HCT116 (cell line): ENCODE measurements at regions not wholly inside any gene's neighbourhood (a gene's known extent, or its start where the extent isn't known, plus 50 kb on each side); places are given as distances from the start of the nearest gene placed in this dataset.

Experiments
- ATAC-seq: fragments of 200-7000 bp; cut with Tn5 transposase; 2 replicates; pipeline ENCODE4 v1.9.1; 2020; ENCODE audit warnings: mild to moderate bottlenecking, moderate library complexity
- BruUV-seq: library from RNA; stranded (reverse); fragments of 400-500 nt; replicated peaks from 2 replicates; lab custom pipeline; 2021; lab: Mats Ljungman, UMichigan
- CTCF ChIA-PET: fragments of 300-600 bp; sonication (Branson Sonifier 250); formaldehyde crosslinking; loops from one replicate; lab custom pipeline; 2021; ENCODE audit warnings: antibody characterized with exemption; lab: Charles Lee
- POLR2A ChIA-PET: fragments of 300-600, 350-600 bp; sonication (Branson Sonifier 250); formaldehyde crosslinking; loops from one replicate; lab custom pipeline; 2021; ENCODE audit warnings: antibody characterized with exemption; lab: Charles Lee
- RAD21 ChIA-PET, 2 experiments: fragments of 300-600 bp; sonication (Branson Sonifier 250); formaldehyde crosslinking; loops; one replicate each; lab custom pipeline; 2023; ENCODE audit warnings: low total read pairs in 2 of 2; ENCODE audit not compliant: uncharacterized antibody in 2 of 2, unreplicated experiment in 2 of 2, low non-redundant PET in 1 of 2; lab: Charles Lee
- DNase-seq: peaks from one replicate; pipeline ENCODE4 v3.0.0-alpha.2; 2010; ENCODE audit warnings: low read depth, low spot score
- H2AFZ ChIP-seq: fragments of 200-600 bp; shearing (Covaris generic), sonication (generic); 2 replicates; pipeline ENCODE4 v1.6.1; 2017; ENCODE audit warnings: low read depth, mixed run types, mixed read lengths, antibody characterized with exemption, low read length; ENCODE audit not compliant: poor library complexity, severe bottlenecking
- H3K27ac ChIP-seq: 2 replicates; pipeline ENCODE4 v1.5.1; 2012; ENCODE audit warnings: low read depth, low read length
- H3K27me3 ChIP-seq: fragments of 200-600 bp; sonication (generic); 2 replicates; pipeline ENCODE4 v1.6.1; 2016; ENCODE audit warnings: mixed run types, low read length, mixed read lengths; ENCODE audit not compliant: insufficient read depth
- H3K36me3 ChIP-seq, 2 experiments: fragments of 200-500 bp in 1 of 2; fragments of 200-600 bp in 1 of 2; sonication (Bioruptor generic) in 1 of 2; sonication (generic) in 1 of 2; 2 replicates each; pipeline versions ENCODE4 v1.5.1 to v1.6.1; 2014 to 2016; ENCODE audit warnings: low read length in 2 of 2, inconsistent platforms in 1 of 2, mixed read lengths in 1 of 2, mixed run types in 1 of 2; ENCODE audit not compliant: insufficient read depth in 2 of 2, control insufficient read depth in 1 of 2
- H3K4me1 ChIP-seq, 2 experiments: fragments of 200-600 bp in 1 of 2; sonication (generic) in 1 of 2; 2 replicates each; pipeline versions ENCODE4 v1.5.1 to v1.6.1; 2012 to 2017; ENCODE audit warnings: low read length in 2 of 2, inconsistent platforms in 1 of 2, mild to moderate bottlenecking in 1 of 2, mixed read lengths in 1 of 2, mixed run types in 1 of 2, moderate library complexity in 1 of 2; ENCODE audit not compliant: insufficient read depth in 2 of 2, control insufficient read depth in 1 of 2
- H3K4me2 ChIP-seq: fragments of 200-600 bp; sonication (generic); 2 replicates; pipeline ENCODE4 v1.6.1; 2017; ENCODE audit warnings: mixed run types, low read length, mixed read lengths
- H3K4me3 ChIP-seq, 2 experiments: fragments of 200-600 bp in 1 of 2; sonication (generic) in 1 of 2; replicated peaks in 1 of 2; 2 replicates each; pipeline ENCODE4 v1.5.1; 2011 to 2016; ENCODE audit warnings: low read length in 2 of 2, control low read depth in 1 of 2, low read depth in 1 of 2, mild to moderate bottlenecking in 1 of 2, mixed read lengths in 1 of 2, mixed run types in 1 of 2
- H3K79me2 ChIP-seq: fragments of 200-600 bp; sonication (generic); 2 replicates; pipeline ENCODE4 v1.6.1; 2017; ENCODE audit warnings: mild to moderate bottlenecking, mixed run types, low read length, moderate library complexity, mixed read lengths; ENCODE audit not compliant: insufficient read depth
- H3K9ac ChIP-seq: fragments of 200-600 bp; sonication (generic); 2 replicates; pipeline ENCODE4 v1.6.1; 2016; ENCODE audit warnings: low read length, mixed read lengths
- H3K9me2 ChIP-seq: fragments of 200-600 bp; sonication (generic), shearing (Covaris generic); 2 replicates; pipeline ENCODE4 v1.6.1; 2017; ENCODE audit warnings: mixed run types, mild to moderate bottlenecking, moderate library complexity; ENCODE audit not compliant: insufficient read depth
- H3K9me3 ChIP-seq, 2 experiments: fragments of 200-500 bp in 1 of 2; fragments of 200-600 bp in 1 of 2; sonication (Bioruptor generic) in 1 of 2; sonication (generic) in 1 of 2; 2 replicates each; pipeline ENCODE4 v1.6.1; 2014 to 2017; ENCODE audit warnings: low read length in 2 of 2, mixed read lengths in 2 of 2, inconsistent platforms in 1 of 2, low read depth in 1 of 2, mild to moderate bottlenecking in 1 of 2, mixed run types in 1 of 2, moderate library complexity in 1 of 2; ENCODE audit not compliant: control insufficient read depth in 1 of 2, insufficient read depth in 1 of 2
- H4K20me1 ChIP-seq: fragments of 200-600 bp; sonication (generic), shearing (Covaris generic); 2 replicates; pipeline ENCODE4 v1.6.1; 2017; ENCODE audit warnings: mixed run types, mild to moderate bottlenecking, moderate library complexity; ENCODE audit not compliant: insufficient read depth
- EGR1 ChIP-seq: IDR thresholded peaks from 2 replicates; pipeline ENCODE4 v1.6.1; 2012; ENCODE audit warnings: low read depth
- SIN3A ChIP-seq: IDR thresholded peaks from 2 replicates; pipeline ENCODE4 v1.6.1; 2012; ENCODE audit warnings: low read depth
- intact Hi-C: fragments of 100-400 bp; cut with micrococcal nuclease; formaldehyde crosslinking; loops from 2 replicates; pipeline ENCODE4 v1.10.0; 2022
- TF ChIP-seq, protein P1 (sequence below), 3 experiments: fragments of 200-600 bp in 1 of 3; sonication (generic) in 1 of 3; IDR thresholded peaks in 2 of 3; conservative IDR thresholded peaks in 1 of 3; 2 replicates each; pipeline ENCODE4 v1.5.1; 2012 to 2017; ENCODE audit warnings: low read depth in 2 of 3, low read length in 2 of 3, antibody characterized with exemption in 1 of 3, borderline replicate concordance in 1 of 3, control low read depth in 1 of 3, mild to moderate bottlenecking in 1 of 3, mixed read lengths in 1 of 3, mixed run types in 1 of 3, moderate library complexity in 1 of 3; ENCODE audit not compliant: insufficient read depth in 1 of 3
- TF ChIP-seq, protein P2 (sequence below): IDR thresholded peaks from 2 replicates; pipeline ENCODE4 v1.6.1; 2011; ENCODE audit warnings: mild to moderate bottlenecking, low read length, moderate library complexity; ENCODE audit not compliant: insufficient replicate concordance; ENCODE audit errors: extremely low read depth
- TF ChIP-seq, protein P3 (sequence below): IDR thresholded peaks from 2 replicates; pipeline ENCODE4 v1.6.1; 2012

DNA sequence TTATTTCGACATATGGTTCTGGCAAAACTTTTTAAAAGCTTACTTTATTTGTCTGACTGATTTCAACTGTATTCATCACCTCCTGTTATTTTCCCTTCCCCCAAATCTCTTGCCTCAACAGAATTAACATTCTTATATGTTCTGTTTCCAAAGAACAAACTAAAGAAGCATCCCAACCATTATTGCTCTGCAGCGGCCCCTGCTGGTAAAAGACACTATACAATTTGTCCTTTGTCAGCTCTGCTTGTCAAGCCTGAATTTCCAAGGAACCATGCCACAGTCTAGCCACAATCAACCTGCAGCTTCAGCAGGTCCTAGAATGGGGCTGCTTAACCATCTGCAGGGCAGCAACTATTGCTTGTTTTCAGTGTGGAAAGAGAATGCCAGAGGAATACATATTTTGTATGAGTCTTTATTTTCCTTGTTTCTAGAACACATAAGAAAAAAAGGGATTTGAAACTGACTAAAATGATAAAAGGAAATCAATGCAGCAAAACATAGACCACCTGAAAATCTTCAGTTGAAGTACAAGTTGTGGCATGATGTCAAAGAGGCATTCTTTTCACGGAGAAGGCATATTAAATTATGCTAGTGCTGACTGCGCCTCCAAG, 845.3 kb downstream of the DIAPH3 start:
- DNase-seq (peak; percentile 2), ATAC-seq (0 out of 2 replicates have a peak, but pooled peaks have one; percentile 46)
- H3K4me1 ChIP-seq: no peaks in the 10 kb centered on the region
- ChIA-PET CTCF (no interaction called here), RAD21 (no interaction called here), POLR2A (no interaction called here)
- H3K9ac ChIP-seq: no peak overlapping the region
- no peak overlapping the region for H2AFZ ChIP-seq
- H3K4me2 ChIP-seq: no peak overlapping the region
- H3K36me3 ChIP-seq: no peaks in the 10 kb centered on the region
- peaks cover 0 to 9% of the 10 kb centered on the region in 2 experiments; a peak in 1 of 4 replicates for H3K9me3 ChIP-seq
- no peaks in the 10 kb centered on the region for H3K79me2 ChIP-seq
- no peak overlapping the region for H3K27ac ChIP-seq
- BruUV-seq: no TSS peak
- intact Hi-C loops: no loop called here
- TF ChIP-seq SIN3A (no peak), EGR1 (no peak)
- TF ChIP-seq, protein P1, sequence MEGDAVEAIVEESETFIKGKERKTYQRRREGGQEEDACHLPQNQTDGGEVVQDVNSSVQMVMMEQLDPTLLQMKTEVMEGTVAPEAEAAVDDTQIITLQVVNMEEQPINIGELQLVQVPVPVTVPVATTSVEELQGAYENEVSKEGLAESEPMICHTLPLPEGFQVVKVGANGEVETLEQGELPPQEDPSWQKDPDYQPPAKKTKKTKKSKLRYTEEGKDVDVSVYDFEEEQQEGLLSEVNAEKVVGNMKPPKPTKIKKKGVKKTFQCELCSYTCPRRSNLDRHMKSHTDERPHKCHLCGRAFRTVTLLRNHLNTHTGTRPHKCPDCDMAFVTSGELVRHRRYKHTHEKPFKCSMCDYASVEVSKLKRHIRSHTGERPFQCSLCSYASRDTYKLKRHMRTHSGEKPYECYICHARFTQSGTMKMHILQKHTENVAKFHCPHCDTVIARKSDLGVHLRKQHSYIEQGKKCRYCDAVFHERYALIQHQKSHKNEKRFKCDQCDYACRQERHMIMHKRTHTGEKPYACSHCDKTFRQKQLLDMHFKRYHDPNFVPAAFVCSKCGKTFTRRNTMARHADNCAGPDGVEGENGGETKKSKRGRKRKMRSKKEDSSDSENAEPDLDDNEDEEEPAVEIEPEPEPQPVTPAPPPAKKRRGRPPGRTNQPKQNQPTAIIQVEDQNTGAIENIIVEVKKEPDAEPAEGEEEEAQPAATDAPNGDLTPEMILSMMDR (IDR thresholded peaks at IDR 0.05 in 2 of 3, conservative IDR thresholded peaks at IDR 0.05 in 1 of 3; ENCODE audit: borderline replicate concordance in 1 of 3, insufficient read depth in 1 of 3, low read depth in 2 of 3, low read length in 2 of 3): peak in 2 of 3 experiments; percentile 54 to 75; a peak in 4 of 6 replicates
- TF ChIP-seq, protein P2, sequence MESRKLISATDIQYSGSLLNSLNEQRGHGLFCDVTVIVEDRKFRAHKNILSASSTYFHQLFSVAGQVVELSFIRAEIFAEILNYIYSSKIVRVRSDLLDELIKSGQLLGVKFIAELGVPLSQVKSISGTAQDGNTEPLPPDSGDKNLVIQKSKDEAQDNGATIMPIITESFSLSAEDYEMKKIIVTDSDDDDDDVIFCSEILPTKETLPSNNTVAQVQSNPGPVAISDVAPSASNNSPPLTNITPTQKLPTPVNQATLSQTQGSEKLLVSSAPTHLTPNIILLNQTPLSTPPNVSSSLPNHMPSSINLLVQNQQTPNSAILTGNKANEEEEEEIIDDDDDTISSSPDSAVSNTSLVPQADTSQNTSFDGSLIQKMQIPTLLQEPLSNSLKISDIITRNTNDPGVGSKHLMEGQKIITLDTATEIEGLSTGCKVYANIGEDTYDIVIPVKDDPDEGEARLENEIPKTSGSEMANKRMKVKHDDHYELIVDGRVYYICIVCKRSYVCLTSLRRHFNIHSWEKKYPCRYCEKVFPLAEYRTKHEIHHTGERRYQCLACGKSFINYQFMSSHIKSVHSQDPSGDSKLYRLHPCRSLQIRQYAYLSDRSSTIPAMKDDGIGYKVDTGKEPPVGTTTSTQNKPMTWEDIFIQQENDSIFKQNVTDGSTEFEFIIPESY: no peak
- TF ChIP-seq, protein P3, sequence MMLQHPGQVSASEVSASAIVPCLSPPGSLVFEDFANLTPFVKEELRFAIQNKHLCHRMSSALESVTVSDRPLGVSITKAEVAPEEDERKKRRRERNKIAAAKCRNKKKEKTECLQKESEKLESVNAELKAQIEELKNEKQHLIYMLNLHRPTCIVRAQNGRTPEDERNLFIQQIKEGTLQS: no peak
- no peaks in the 10 kb centered on the region for H3K27me3 ChIP-seq
- H4K20me1 ChIP-seq: no peaks in the 10 kb centered on the region
- no peak overlapping the region for H3K4me3 ChIP-seq
- H3K9me2 ChIP-seq: no peaks in the 10 kb centered on the region
